ENCODE measurements at regions not wholly inside any gene's neighbourhood (a gene's known extent, or its start where the extent isn't known, plus 50 kb on each side); places are given as distances from the start of the nearest gene placed in this dataset.
"Not testable (repeated sequence)": the region's sequence is repeated elsewhere in the genome, so short reads cannot be mapped to it uniquely, and the experiment has no call there.

DNA sequence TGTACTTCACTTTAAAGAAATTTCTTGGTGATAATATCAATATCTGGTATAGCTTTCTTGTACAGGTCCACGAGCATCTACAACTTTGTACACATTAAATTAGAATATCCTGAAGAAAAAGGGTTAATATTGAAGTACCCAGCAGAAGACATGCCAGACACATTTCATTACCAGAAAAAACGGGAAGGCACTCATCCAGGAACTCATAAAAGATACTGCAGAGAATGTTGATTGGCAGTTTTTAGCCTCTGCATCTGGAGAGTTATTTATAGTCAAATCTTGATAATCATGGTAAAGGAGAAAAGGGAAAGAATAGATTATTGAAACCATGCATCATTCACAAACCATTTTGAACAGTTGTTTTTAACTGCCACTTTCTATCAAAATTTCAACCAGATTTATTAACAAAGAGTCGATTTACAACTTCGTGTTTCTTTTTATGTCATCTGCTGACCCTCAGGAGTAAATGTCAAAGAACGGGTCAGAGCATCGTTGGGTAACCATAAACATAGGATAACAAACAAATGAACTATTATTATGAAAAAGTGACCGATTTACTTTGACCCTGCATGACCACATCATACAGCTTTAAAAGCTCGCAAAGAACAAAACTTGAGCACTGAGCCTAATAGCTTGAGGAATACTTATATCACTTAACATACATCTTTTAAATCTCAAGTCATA lies 229.2 kb upstream of the SGK1 start:
- DNase-seq = no peak

GRCh38 chr6:134544737-134545136 lies 226.8 kb upstream of the SGK1 start:
- DNase-seq = peak; percentile 68 to 75

GRCh38 chr6:134543128-134543527 lies 225.2 kb upstream of the SGK1 start:
- no peak for DNase-seq

GRCh38 chr6:134541001-134541400 lies 223.1 kb upstream of the SGK1 start:
- no peak for DNase-seq

DNA sequence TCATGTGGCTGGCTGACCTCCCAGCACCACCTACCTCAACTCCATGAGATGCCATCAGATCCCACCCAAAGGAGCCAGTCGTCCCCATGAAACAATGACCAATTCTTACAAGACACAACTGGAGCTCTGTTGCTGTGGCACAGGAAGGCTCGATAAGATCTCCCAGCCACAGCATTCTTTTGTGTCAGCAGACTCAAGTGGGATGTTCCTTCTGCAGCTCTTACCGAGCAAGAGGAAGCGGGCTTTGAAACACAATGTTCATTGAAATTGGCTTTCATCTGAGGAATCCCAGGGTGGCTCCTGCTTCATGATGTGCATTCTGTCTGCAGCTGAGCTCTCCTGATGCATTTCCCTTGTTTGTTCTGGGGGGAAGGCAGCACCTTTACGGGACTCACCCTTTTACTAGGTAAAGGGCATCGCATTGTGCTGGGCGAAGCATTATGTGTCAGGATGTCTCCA lies 222.0 kb upstream of the SGK1 start:
- DNase-seq = peak in 1 of 2 donors; percentile 34

GRCh38 chr6:134537765-134538164 lies 219.9 kb upstream of the SGK1 start:
- not testable (repeated sequence) for DNase-seq

DNA sequence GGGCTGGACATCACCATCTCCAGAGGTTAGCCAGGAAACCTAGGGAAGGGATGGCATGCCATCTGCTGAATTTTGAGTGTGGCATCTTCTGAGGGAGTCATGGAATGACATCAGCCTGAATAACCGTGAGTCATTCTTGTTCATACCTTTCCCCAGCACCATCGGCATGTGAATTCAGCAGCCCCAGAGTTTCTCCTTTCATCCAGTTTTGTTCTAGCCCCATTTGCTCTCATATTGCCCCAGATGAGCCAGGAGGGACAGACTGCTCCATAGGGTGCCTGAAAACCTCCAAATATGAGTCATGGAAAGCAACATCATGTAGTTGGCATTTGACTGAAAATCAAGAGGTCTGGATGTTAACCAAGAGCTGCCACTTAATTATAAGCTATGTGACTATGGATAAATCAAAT lies 219.2 kb upstream of the SGK1 start:
- DNase-seq = no peak

DNA sequence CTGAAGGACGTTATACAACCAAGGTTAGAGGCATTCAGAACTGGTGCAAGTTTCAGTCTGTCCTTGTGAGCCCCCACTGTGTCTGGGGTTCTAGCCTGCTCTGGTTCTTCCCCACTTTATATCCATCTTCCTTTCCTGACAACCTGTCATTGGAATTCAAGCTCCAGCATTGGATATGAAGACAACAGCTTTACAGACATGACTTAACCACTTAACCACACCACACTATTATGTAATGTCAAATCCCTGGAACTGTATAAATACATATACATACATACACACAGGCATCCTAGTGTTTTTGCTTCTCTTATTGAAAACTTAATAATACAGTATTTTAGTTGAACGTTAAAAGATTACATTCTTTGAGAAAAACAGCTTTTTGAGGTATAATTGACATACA lies 217.9 kb upstream of the SGK1 start:
- DNase-seq = no peak

DNA sequence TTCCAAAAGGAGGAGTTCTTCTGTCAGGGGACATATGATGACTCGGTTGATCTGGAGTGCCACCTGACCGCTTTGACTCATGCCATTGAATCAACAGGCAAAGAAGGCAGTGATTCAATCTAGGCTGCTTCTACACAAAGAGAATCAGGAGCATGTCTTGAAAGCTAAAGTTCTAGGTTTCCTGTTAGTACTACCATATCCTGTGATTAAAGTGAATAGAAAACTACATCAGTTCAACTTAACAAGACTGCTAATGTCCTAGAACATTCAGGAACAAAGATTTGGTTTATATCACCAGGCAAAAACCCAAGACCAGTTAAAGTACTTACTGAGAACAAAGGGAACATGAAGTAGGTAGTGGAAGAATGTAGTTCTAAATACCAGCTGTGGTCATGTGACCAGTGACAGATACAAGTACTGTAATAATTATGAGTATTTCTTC lies 216.8 kb upstream of the SGK1 start:
- no peak for DNase-seq

GRCh38 chr6:134533991-134534390 lies 216.1 kb upstream of the SGK1 start:
- DNase-seq = no peak

DNA sequence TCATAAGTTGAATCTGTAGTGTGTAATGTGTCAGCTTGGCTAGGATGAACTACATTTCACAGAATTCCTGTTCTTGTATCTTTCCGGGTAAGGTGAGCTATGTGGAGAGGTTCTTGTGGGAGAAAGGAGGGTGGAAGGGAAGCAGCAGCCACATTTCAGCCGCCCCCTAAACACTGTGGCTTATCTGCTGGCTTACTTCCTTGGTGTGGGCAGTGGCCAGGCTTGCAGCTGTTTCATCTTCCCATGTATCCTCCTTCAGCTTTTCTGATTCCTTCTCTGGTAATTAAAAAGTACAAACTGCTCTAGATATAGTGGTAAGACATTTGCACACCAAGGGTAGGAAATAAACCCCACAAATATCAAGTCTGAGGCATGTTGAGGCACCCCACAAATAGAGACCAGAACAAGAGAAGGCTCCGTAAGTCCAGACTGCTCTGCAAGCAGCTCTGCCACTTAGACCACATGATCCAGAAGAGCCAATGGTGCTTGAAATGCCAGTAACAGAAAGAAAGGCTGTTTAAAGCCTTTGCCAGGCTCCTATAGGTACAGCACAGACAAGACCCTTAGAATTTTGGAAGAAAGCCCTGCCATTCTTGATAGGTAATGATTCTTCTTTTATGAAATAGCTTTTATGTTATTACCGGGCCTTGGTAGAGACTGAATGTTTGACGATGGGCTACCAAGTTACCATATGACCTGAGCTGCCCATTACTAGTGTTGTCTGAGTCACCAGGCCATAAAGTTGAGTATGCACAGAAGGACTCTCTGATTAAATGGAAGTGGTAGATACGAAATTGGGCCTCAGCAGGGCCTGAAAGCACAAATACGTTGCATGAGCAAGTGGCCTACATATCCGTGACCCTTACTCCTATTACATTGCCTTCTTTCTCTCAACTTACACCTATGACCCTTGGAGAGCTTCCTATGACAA lies 215.0 kb upstream of the SGK1 start:
- no peak for DNase-seq

DNA sequence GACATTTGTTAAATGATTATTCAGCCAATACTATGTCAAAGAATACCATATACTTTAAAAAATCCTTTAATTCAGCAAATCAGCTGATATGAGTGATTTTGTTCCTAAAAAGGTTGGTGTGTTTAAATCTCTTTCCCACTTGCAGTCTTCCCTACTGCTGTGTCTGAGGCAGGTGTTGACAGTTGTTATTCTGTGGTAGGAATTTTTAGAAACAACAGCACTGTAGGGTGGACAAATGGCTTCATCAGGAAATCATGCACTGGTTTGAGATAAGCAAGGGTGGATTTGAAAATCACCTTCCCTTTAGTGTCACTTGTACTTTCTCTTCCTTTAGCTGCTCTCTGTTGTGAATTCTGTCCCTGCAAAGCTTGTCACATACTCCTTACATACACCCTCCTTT lies 213.7 kb upstream of the SGK1 start:
- no peak for DNase-seq

- no peak for DNase-seq
Measured at GRCh38 chr6:134531188-134531551, 213.3 kb upstream of the SGK1 start.

GRCh38 chr6:134529921-134530320 lies 212.0 kb upstream of the SGK1 start:
- peak; percentile 87 to 98 for DNase-seq

DNA sequence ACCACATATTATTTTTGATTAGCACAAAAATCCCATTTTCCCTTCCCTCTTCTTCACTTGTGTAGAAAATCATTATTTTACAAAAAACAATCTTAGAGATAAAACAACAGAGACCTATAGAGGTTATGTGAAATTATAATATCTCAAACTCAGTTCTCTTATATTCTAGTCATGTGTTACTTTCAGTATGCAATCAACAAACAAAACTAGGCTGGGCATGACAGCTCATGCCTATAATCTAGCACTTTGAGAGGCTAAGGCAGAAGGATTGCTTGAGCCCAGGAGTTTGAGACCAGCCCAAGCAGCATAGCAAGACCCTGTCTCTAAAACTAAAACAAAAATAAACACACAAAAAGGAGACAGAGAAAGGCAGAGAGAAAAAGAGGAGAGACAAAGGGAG lies 211.4 kb upstream of the SGK1 start:
- no peak for DNase-seq

DNA sequence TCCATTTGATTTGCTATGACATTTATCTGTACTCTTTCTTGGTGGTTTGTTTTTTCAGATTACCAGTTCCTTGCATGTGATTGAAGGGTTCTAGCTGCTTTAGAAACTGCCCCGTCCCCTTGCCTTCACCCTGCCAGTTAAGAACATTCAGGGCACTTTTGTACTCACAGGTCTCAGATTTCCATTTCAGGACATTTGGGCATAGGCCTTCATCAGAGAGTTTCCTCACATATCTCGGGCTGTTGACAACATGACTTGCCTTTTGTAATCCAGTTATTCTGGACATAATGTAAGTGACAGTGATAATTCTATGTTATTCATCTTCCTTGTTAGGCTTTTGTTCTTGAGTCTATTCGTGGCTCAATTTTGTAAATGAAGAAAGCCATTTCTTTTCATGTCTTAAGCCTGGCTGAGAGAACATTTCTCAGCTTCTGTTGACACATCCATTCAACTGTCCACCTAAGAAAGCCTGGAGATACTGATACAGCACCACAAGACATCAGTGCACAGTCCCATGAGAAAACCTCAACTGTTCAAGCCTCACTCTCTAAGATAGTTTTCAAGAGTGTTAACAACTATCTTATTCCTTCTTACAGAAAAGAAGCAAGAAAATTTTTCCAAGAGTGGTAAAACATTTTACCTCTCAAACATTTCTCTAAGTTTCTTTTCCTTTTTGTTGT lies 209.3 kb upstream of the SGK1 start:
- no peak for DNase-seq

GRCh38 chr6:134525190-134525868 lies 207.4 kb upstream of the SGK1 start:
- DNase-seq = no peak

DNA sequence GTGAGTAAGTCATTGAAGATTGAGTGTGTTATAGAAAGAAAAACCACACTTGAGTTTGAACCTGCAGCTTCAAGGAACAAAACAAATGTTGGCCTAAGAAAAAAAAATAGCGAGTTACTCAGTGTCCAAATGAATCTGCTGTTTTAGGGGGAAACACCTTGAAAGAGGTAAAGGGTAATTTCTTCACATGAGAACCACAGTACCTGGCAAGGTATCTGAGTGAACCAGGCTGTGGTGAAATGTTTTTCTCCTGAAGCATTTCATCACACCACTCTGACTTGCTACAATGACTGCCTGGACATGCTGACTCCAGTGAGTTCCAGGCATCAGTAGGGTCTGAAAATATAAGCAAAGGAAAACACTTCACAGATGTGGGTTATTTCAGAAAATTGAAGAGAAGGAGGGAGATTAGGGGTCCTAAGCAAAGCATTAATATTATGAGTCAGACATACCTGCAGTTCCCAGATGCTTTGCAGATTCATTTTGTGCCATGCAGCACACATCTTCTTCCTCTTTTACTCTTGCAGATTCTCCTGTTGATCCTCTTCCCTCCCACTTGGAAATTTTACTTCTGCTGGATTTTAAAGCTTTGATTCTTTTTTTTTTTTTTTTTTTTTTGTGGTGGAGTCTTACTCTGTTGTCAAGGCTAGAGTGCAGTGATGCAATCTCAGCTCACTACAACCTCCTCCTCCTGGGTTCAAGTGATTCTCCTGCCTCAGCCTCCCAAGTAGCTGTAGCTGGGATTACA lies 206.2 kb upstream of the SGK1 start:
- peak; percentile 49 to 74 for DNase-seq

- no peak for DNase-seq
Measured at GRCh38 chr6:134523051-134523450, 205.1 kb upstream of the SGK1 start.

GRCh38 chr6:134521116-134521501 lies 203.2 kb upstream of the SGK1 start:
- no peak for DNase-seq

- no peak for DNase-seq
Measured at GRCh38 chr6:134520181-134521115, 202.5 kb upstream of the SGK1 start.
